WTC11 (cell line): ENCODE measurements at regions not wholly inside any gene's neighbourhood (a gene's known extent, or its start where the extent isn't known, plus 50 kb on each side); places are given as distances from the start of the nearest gene placed in this dataset.

Experiments used
- ATAC-seq: fragments of 200-7000 bp; cut with Tn5 transposase; 2 replicates; pipeline ENCODE4 v1.10.0; 2021; ENCODE audit warnings: mild to moderate bottlenecking, moderate library complexity
- CTCF ChIA-PET: fragments of 300-600 bp; sonication (Branson Sonifier 250); formaldehyde crosslinking; loops from one replicate; lab custom pipeline; 2021; ENCODE audit warnings: antibody characterized with exemption; lab: Charles Lee
- POLR2A ChIA-PET: fragments of 350-600 bp; sonication (Branson Sonifier 250); formaldehyde crosslinking; loops from one replicate; lab custom pipeline; 2021; ENCODE audit warnings: antibody characterized with exemption; lab: Charles Lee
- DNase-seq: peaks from one replicate; pipeline ENCODE4 v3.0.0; 2021; ENCODE audit warnings: low spot score
- H3K27ac Mint-ChIP-seq: 2 replicates; pipeline ENCODE4 v1.8.0; 2021; ENCODE audit warnings: mixed read lengths
- H3K27me3 Mint-ChIP-seq: 2 replicates; pipeline ENCODE4 v1.8.0; 2021; ENCODE audit warnings: low read depth, mild to moderate bottlenecking, moderate library complexity, mixed read lengths
- H3K36me3 Mint-ChIP-seq: 2 replicates; pipeline ENCODE4 v1.8.0; 2021; ENCODE audit warnings: mixed read lengths
- H3K4me1 Mint-ChIP-seq: 2 replicates; pipeline ENCODE4 v1.8.0; 2022; ENCODE audit warnings: mixed read lengths
- H3K4me3 Mint-ChIP-seq: 2 replicates; pipeline ENCODE4 v1.8.0; 2021; ENCODE audit warnings: mild to moderate bottlenecking, moderate library complexity, mixed read lengths
- H3K9me3 Mint-ChIP-seq: 2 replicates; pipeline ENCODE4 v1.8.0; 2021; ENCODE audit warnings: mixed read lengths
- AFF4 ChIP-seq: sonication (generic); formaldehyde crosslinking; IDR thresholded peaks from 2 replicates; pipeline ENCODE4 v1.8.1; 2023; ENCODE audit warnings: mild to moderate bottlenecking, missing genetic modification reagents, borderline replicate concordance
- ATF1 ChIP-seq: sonication (generic); formaldehyde crosslinking; IDR thresholded peaks from 2 replicates; pipeline ENCODE4 v1.8.1; 2023; ENCODE audit warnings: mild to moderate bottlenecking, moderate library complexity, missing genetic modification reagents
- ATF6 ChIP-seq: sonication (generic); formaldehyde crosslinking; IDR thresholded peaks from 2 replicates; pipeline ENCODE4 v1.8.1; 2023; ENCODE audit warnings: mild to moderate bottlenecking, missing genetic modification reagents
- CDX4 ChIP-seq: fragments of 250-450 bp; sonication (Bioruptor Pico); IDR thresholded peaks from 2 replicates; pipeline ENCODE4 v1.9.0; 2021; ENCODE audit warnings: moderate library complexity, mild to moderate bottlenecking, inconsistent platforms, borderline replicate concordance
- CTCF ChIP-seq: fragments of 200-600 bp; IDR thresholded peaks from 2 replicates; pipeline ENCODE4 v1.8.0; 2022; ENCODE audit warnings: antibody characterized with exemption
- ELF4 ChIP-seq: sonication (generic); formaldehyde crosslinking; IDR thresholded peaks from 2 replicates; pipeline ENCODE4 v1.8.1; 2022; ENCODE audit warnings: low read depth, mild to moderate bottlenecking, moderate library complexity, missing genetic modification reagents
- HMGA2 ChIP-seq: fragments of 250-450 bp; sonication (Bioruptor Pico); IDR thresholded peaks from 2 replicates; pipeline ENCODE4 v1.4.0; 2021; ENCODE audit warnings: mild to moderate bottlenecking, moderate library complexity
- IRF1 ChIP-seq: sonication (generic); formaldehyde crosslinking; IDR thresholded peaks from 2 replicates; pipeline ENCODE4 v1.8.0; 2023; ENCODE audit warnings: missing genetic modification reagents
- JAZF1 ChIP-seq: fragments of 250-450 bp; sonication (Bioruptor Pico); IDR thresholded peaks from 2 replicates; pipeline ENCODE4 v1.9.0; 2021; ENCODE audit warnings: moderate library complexity, mild to moderate bottlenecking, inconsistent platforms
- KAT7 ChIP-seq: sonication (generic); formaldehyde crosslinking; IDR thresholded peaks from 2 replicates; pipeline ENCODE4 v1.8.1; 2023; ENCODE audit warnings: missing genetic modification reagents, mild to moderate bottlenecking, borderline replicate concordance
- PREB ChIP-seq: sonication (generic); formaldehyde crosslinking; IDR thresholded peaks from 2 replicates; pipeline ENCODE4 v1.8.1; 2022; ENCODE audit warnings: mild to moderate bottlenecking, missing genetic modification reagents, moderate library complexity, borderline replicate concordance
- RORB ChIP-seq: fragments of 250-450 bp; sonication (Bioruptor Pico); IDR thresholded peaks from 2 replicates; pipeline ENCODE4 v1.9.0; 2021; ENCODE audit warnings: mild to moderate bottlenecking
- SMAD4 ChIP-seq: sonication (generic); formaldehyde crosslinking; IDR thresholded peaks from 2 replicates; pipeline ENCODE4 v1.8.0; 2022; ENCODE audit warnings: mild to moderate bottlenecking, missing genetic modification reagents
- SP1 ChIP-seq: sonication (generic); formaldehyde crosslinking; conservative IDR thresholded peaks from 2 replicates; pipeline ENCODE4 v1.8.1; 2022; ENCODE audit warnings: missing genetic modification reagents
- TEAD1 ChIP-seq: sonication (generic); formaldehyde crosslinking; IDR thresholded peaks from 2 replicates; pipeline ENCODE4 v1.8.0; 2022; ENCODE audit warnings: mild to moderate bottlenecking, missing genetic modification reagents
- ZNF121 ChIP-seq: sonication (generic); formaldehyde crosslinking; IDR thresholded peaks from 2 replicates; pipeline ENCODE4 v1.8.0; 2023; ENCODE audit warnings: missing genetic modification reagents
- ZNF138 ChIP-seq: sonication (generic); formaldehyde crosslinking; conservative IDR thresholded peaks from 2 replicates; pipeline ENCODE4 v1.8.1; 2022; ENCODE audit warnings: mild to moderate bottlenecking, moderate library complexity, missing genetic modification reagents
- ZNF416 ChIP-seq: fragments of 250-450 bp; sonication (Bioruptor Pico); IDR thresholded peaks from 2 replicates; pipeline ENCODE4 v1.9.0; 2021; ENCODE audit warnings: mild to moderate bottlenecking, inconsistent platforms

- TF ChIP-seq AFF4 (CRISPR knock-in tag) (no peak), SP1 (CRISPR knock-in tag) (no peak)
These were observed 102.4 kb upstream of the HAND1 start (continued) for GRCh38 chr5:154580422-154580821.

GRCh38 chr5:154577416-154577815 lies 99.4 kb upstream of the HAND1 start:
- peaks cover 7% of the 10 kb centered on the region; the same call in 1 of the 2 replicates for H3K4me1 Mint-ChIP-seq
- no peak overlapping the region for H3K27ac Mint-ChIP-seq
- ATAC-seq (no peak), DNase-seq (no peak)
- H3K27me3 Mint-ChIP-seq: peaks cover 4% of the 10 kb centered on the region
- H3K4me3 Mint-ChIP-seq: no peak overlapping the region
- no peaks in the 10 kb centered on the region for H3K36me3 Mint-ChIP-seq
- H3K9me3 Mint-ChIP-seq: no peaks in the 10 kb centered on the region
- POLR2A ChIA-PET: no interaction called here
- TF ChIP-seq ATF1 (no peak), AFF4 (CRISPR knock-in tag) (no peak), HMGA2 (CRISPR knock-in tag) (no peak), ZNF121 (CRISPR knock-in tag) (no peak), CDX4 (CRISPR knock-in tag) (no peak), CTCF (no peak), ELF4 (CRISPR knock-in tag) (no peak), KAT7 (no peak), RORB (CRISPR knock-in tag) (no peak), IRF1 (CRISPR knock-in tag) (no peak), SMAD4 (no peak)
- CTCF ChIA-PET: interaction anchor here (1.7 to 4.7 kb wide), 2 partner anchors 57 to 116 kb away, joined by 7 to 45 read pairs; no protein-coding TSS in a partner anchor

- H3K4me3 Mint-ChIP-seq: no peak overlapping the region
- peaks cover 4% of the 10 kb centered on the region for H3K27me3 Mint-ChIP-seq
- H3K4me1 Mint-ChIP-seq: peaks cover 8% of the 10 kb centered on the region
- ATAC-seq (no peak), DNase-seq (no peak)
- CTCF ChIA-PET: interaction anchor here (0.9 to 4.7 kb wide), 5 partner anchors 56 to 154 kb away, joined by 3 to 45 read pairs (median 8); no protein-coding TSS in a partner anchor
- POLR2A ChIA-PET: no interaction called here
- H3K9me3 Mint-ChIP-seq: no peaks in the 10 kb centered on the region
- H3K27ac Mint-ChIP-seq: no peak overlapping the region
- no peaks in the 10 kb centered on the region for H3K36me3 Mint-ChIP-seq
- TF ChIP-seq JAZF1 (no peak), ZNF416 (CRISPR knock-in tag) (no peak), TEAD1 (CRISPR knock-in tag) (no peak), HMGA2 (CRISPR knock-in tag) (no peak), ZNF138 (no peak), ATF6 (no peak), PREB (no peak), IRF1 (CRISPR knock-in tag) (no peak)
These were observed 98.4 kb upstream of the HAND1 start for GRCh38 chr5:154576429-154576806.
